MM.1S (cell line): ENCODE measurements at regions not wholly inside any gene's neighbourhood (a gene's known extent, or its start where the extent isn't known, plus 50 kb on each side); places are given as distances from the start of the nearest gene placed in this dataset.

Source experiments
- CTCF ChIP-seq: fragments of 300-600 bp; sonication (generic); IDR thresholded peaks from 2 replicates; pipeline ENCODE4 v1.5.1; 2016; ENCODE audit warnings: antibody characterized with exemption, low read length, mixed read lengths
- EZH2 ChIP-seq: fragments of 300-600 bp; sonication (generic); optimal IDR thresholded peaks from 2 replicates; pipeline ENCODE3; 2017; ENCODE audit warnings: low read depth, mild to moderate bottlenecking, antibody characterized with exemption, low read length, mixed read lengths
- EZH2phosphoT487 ChIP-seq: fragments of 300-600 bp; sonication (generic); IDR thresholded peaks from 2 replicates; pipeline ENCODE4 v1.6.1; 2018; ENCODE audit warnings: antibody characterized with exemption, low read length

- TF ChIP-seq EZH2phosphoT487 (no peak), CTCF (no peak), EZH2 (no peak)
Observed at GRCh38 chr2:42930025-42930581, 137.7 kb upstream of the HAAO start.
